SK-N-MC (cell line): ENCODE measurements at regions not wholly inside any gene's neighbourhood (a gene's known extent, or its start where the extent isn't known, plus 50 kb on each side); places are given as distances from the start of the nearest gene placed in this dataset.

ENCODE experiments used
- EZH2 ChIP-seq: fragments of 200-600 bp; sonication (generic); IDR thresholded peaks from one replicate; pipeline ENCODE4 v1.6.1; 2017; ENCODE audit warnings: antibody characterized with exemption
- POLR2AphosphoS5 ChIP-seq: IDR thresholded peaks from 2 replicates; pipeline ENCODE4 v1.6.1; 2012; ENCODE audit warnings: mild to moderate bottlenecking, low read depth, low read length, borderline replicate concordance

GRCh38 chr18:71405169-71405809 is 1116.4 kb downstream of the SOCS6 start:
- TF ChIP-seq POLR2AphosphoS5, result no peak
- TF ChIP-seq EZH2, result no peak
